IMR-90 (cell line): ENCODE measurements at regions not wholly inside any gene's neighbourhood (a gene's known extent, or its start where the extent isn't known, plus 50 kb on each side); places are given as distances from the start of the nearest gene placed in this dataset.

ENCODE experiments used
- ATAC-seq: fragments of 200-7000 bp; cut with Tn5 transposase; 2 replicates; pipeline ENCODE4 v1.9.1; 2020; ENCODE audit warnings: low read depth, mild to moderate bottlenecking, moderate library complexity
- BruUV-seq: library from RNA; stranded (reverse); fragments of 400-500 nt; replicated peaks from 2 replicates; lab custom pipeline; 2021; lab: Mats Ljungman, UMichigan
- CTCF ChIA-PET: fragments of 300-600 bp; formaldehyde crosslinking; extraction: SDS; loops from one replicate; lab custom pipeline; 2021; ENCODE audit warnings: antibody characterized with exemption; lab: Yijun Ruan, JAX
- POLR2A ChIA-PET: fragments of 300-600 bp; sonication (Branson Sonifier 250); formaldehyde crosslinking; loops from one replicate; lab custom pipeline; 2022; ENCODE audit warnings: antibody characterized with exemption; ENCODE audit not compliant: unreplicated experiment; lab: Charles Lee
- DNase-seq: peaks from one replicate; pipeline ENCODE4 v3.0.0; 2013
- H2AFZ ChIP-seq: replicated peaks from 2 replicates; pipeline ENCODE3; 2013; ENCODE audit warnings: low read length, mild to moderate bottlenecking; ENCODE audit not compliant: poor library complexity
- H2AK5ac ChIP-seq: 2 replicates; pipeline ENCODE4 v1.6.1; 2013; ENCODE audit warnings: low read depth, low read length, inconsistent platforms
- H2AK9ac ChIP-seq: replicated peaks from 2 replicates; pipeline ENCODE3; 2013; ENCODE audit warnings: mild to moderate bottlenecking, low read depth, low read length, moderate library complexity; ENCODE audit not compliant: poor library complexity
- H2BK120ac ChIP-seq: 2 replicates; pipeline ENCODE4 v1.6.1; 2013; ENCODE audit warnings: low read depth, low read length, inconsistent platforms
- H2BK15ac ChIP-seq: 3 replicates; pipeline ENCODE4 v1.6.1; 2013; ENCODE audit warnings: low read depth, low read length, inconsistent platforms
- H2BK20ac ChIP-seq: 2 replicates; pipeline ENCODE4 v1.6.1; 2013; ENCODE audit warnings: low read depth, mild to moderate bottlenecking, inconsistent platforms, low read length, moderate library complexity
- H2BK5ac ChIP-seq: 2 replicates; pipeline ENCODE4 v1.6.1; 2013; ENCODE audit warnings: mild to moderate bottlenecking, low read depth, low read length, inconsistent platforms; ENCODE audit not compliant: poor library complexity, severe bottlenecking
- H3K14ac ChIP-seq: replicated peaks from 2 replicates; pipeline ENCODE4 v1.6.1; 2013; ENCODE audit warnings: low read depth, low read length, inconsistent platforms
- H3K18ac ChIP-seq: 2 replicates; pipeline ENCODE4 v1.6.1; 2013; ENCODE audit warnings: low read depth, low read length, control low read depth
- H3K23ac ChIP-seq: 2 replicates; pipeline ENCODE4 v1.6.1; 2013; ENCODE audit warnings: low read depth, low read length, inconsistent platforms
- H3K27ac ChIP-seq: 2 replicates; pipeline ENCODE4 v1.5.1; 2013; ENCODE audit warnings: mild to moderate bottlenecking, control low read depth, low read length; ENCODE audit not compliant: insufficient read depth
- H3K27me3 ChIP-seq: 2 replicates; pipeline ENCODE4 v1.6.1; 2013; ENCODE audit warnings: low read length; ENCODE audit not compliant: control insufficient read depth, insufficient read depth
- H3K36me3 ChIP-seq: 2 replicates; pipeline ENCODE4 v1.6.1; 2013; ENCODE audit warnings: low read length, mixed read lengths; ENCODE audit not compliant: control insufficient read depth, insufficient read depth
- H3K4ac ChIP-seq: 2 replicates; pipeline ENCODE4 v1.6.1; 2013; ENCODE audit warnings: low read depth, low read length, inconsistent platforms
- H3K4me1 ChIP-seq: 2 replicates; pipeline ENCODE4 v1.6.1; 2013; ENCODE audit warnings: low read length, mixed read lengths; ENCODE audit not compliant: control insufficient read depth, insufficient read depth
- H3K4me2 ChIP-seq: 2 replicates; pipeline ENCODE4 v1.6.1; 2013; ENCODE audit warnings: low read depth, mild to moderate bottlenecking, control low read depth, low read length, moderate library complexity
- H3K4me3 ChIP-seq: 2 replicates; pipeline ENCODE4 v1.5.1; 2013; ENCODE audit warnings: low read depth, mild to moderate bottlenecking, control low read depth, low read length, moderate library complexity; ENCODE audit not compliant: insufficient read depth
- H3K56ac ChIP-seq: 2 replicates; pipeline ENCODE4 v1.6.1; 2013; ENCODE audit warnings: low read length, inconsistent platforms; ENCODE audit not compliant: insufficient read depth; ENCODE audit errors: extremely low read depth
- H3K79me1 ChIP-seq, 2 experiments: 2 replicates each; pipeline ENCODE4 v1.6.1; 2013; ENCODE audit warnings: low read length in 2 of 2, inconsistent platforms in 1 of 2, low read depth in 1 of 2
- H3K9ac ChIP-seq: 2 replicates; pipeline ENCODE4 v1.6.1; 2013; ENCODE audit warnings: low read depth, low read length, control low read depth
- H3K9me1 ChIP-seq: 2 replicates; pipeline ENCODE4 v1.6.1; 2013; ENCODE audit warnings: low read length, inconsistent platforms; ENCODE audit not compliant: insufficient read depth
- H3K9me3 ChIP-seq: 2 replicates; pipeline ENCODE4 v1.6.1; 2013; ENCODE audit warnings: low read length; ENCODE audit not compliant: control insufficient read depth, insufficient read depth
- H4K20me1 ChIP-seq: 2 replicates; pipeline ENCODE4 v1.6.1; 2013; ENCODE audit warnings: low read length, inconsistent platforms; ENCODE audit not compliant: insufficient read depth
- H4K5ac ChIP-seq: 2 replicates; pipeline ENCODE4 v1.6.1; 2013; ENCODE audit warnings: mild to moderate bottlenecking, low read depth, low read length, control low read depth
- H4K8ac ChIP-seq, 2 experiments: 2 replicates each; pipeline ENCODE4 v1.6.1; 2013; ENCODE audit warnings: low read depth in 2 of 2, low read length in 2 of 2, control low read depth in 1 of 2, inconsistent platforms in 1 of 2
- H4K91ac ChIP-seq: 2 replicates; pipeline ENCODE4 v1.6.1; 2013; ENCODE audit warnings: low read depth, low read length, inconsistent platforms; ENCODE audit not compliant: insufficient read depth
- BHLHE40 ChIP-seq: fragments of 150-350 bp; IDR thresholded peaks from 2 replicates; pipeline ENCODE4 v1.6.1; 2016; ENCODE audit warnings: mild to moderate bottlenecking, low read depth, low read length
- CEBPB ChIP-seq: IDR thresholded peaks from 2 replicates; pipeline ENCODE4 v1.6.1; 2012; ENCODE audit warnings: low read depth, low read length, improper control_type of control experiment
- CHD1 ChIP-seq: IDR thresholded peaks from 2 replicates; pipeline ENCODE4 v1.6.1; 2012; ENCODE audit warnings: low read depth, low read length, improper control_type of control experiment
- FOS ChIP-seq: fragments of 150-350 bp; IDR thresholded peaks from 2 replicates; pipeline ENCODE4 v1.6.1; 2016; ENCODE audit warnings: low read depth, low read length
- MAFK ChIP-seq: IDR thresholded peaks from 2 replicates; pipeline ENCODE4 v1.6.1; 2012; ENCODE audit warnings: low read depth, low read length, improper control_type of control experiment
- MAZ ChIP-seq: IDR thresholded peaks from 2 replicates; pipeline ENCODE4 v1.6.1; 2012; ENCODE audit warnings: low read depth, mild to moderate bottlenecking, low read length, improper control_type of control experiment, moderate library complexity, borderline replicate concordance
- MXI1 ChIP-seq: IDR thresholded peaks from 2 replicates; pipeline ENCODE4 v1.6.1; 2012; ENCODE audit warnings: low read depth, mild to moderate bottlenecking, low read length, moderate library complexity, borderline replicate concordance
- NFE2L2 ChIP-seq: fragments of 150-350 bp; IDR thresholded peaks from 2 replicates; pipeline ENCODE4 v1.6.1; 2016; ENCODE audit warnings: low read depth, mild to moderate bottlenecking, low read length
- POLR2A ChIP-seq: IDR thresholded peaks from 2 replicates; pipeline ENCODE4 v1.6.1; 2012; ENCODE audit warnings: mild to moderate bottlenecking, low read depth, low read length
- RAD21 ChIP-seq: IDR thresholded peaks from 2 replicates; pipeline ENCODE4 v1.6.1; 2012; ENCODE audit warnings: low read length, improper control_type of control experiment
- RCOR1 ChIP-seq: IDR thresholded peaks from 2 replicates; pipeline ENCODE4 v1.6.1; 2012; ENCODE audit warnings: mild to moderate bottlenecking, low read length, improper control_type of control experiment; ENCODE audit not compliant: insufficient replicate concordance
- RFX5 ChIP-seq: IDR thresholded peaks from 2 replicates; pipeline ENCODE4 v1.8.0; 2012; ENCODE audit warnings: low read depth, mild to moderate bottlenecking, low read length, moderate library complexity
- SMC3 ChIP-seq: fragments of 150-350 bp; IDR thresholded peaks from 2 replicates; pipeline ENCODE4 v1.6.1; 2016; ENCODE audit warnings: low read depth, mild to moderate bottlenecking, antibody characterized with exemption, low read length, moderate library complexity
- WGBS, 2 experiments: methylation state at CpG; one replicate each; pipeline versions ENCODE4 v1.1.5 to v1.1.7; 2013; ENCODE audit warnings: missing lambda C conversion rate in 2 of 2; ENCODE audit not compliant: insufficient read length in 1 of 2; ENCODE audit errors: extremely low coverage in 2 of 2; 5-methylcytosine and 5-hydroxymethylcytosine counted together
- dilution Hi-C: fragments of 300-500 bp; cut with HindIII; formaldehyde crosslinking; loops from one replicate; pipeline ENCODE4 v1.14.3; 2018; ENCODE audit warnings: low sequenced_read_pairs; ENCODE audit not compliant: unreplicated experiment
- in situ Hi-C: fragments of 300-500 bp; cut with MboI; formaldehyde crosslinking; loops from 3 replicates; pipeline ENCODE4 v1.14.3; 2019; ENCODE audit warnings: low sequenced_read_pairs, inconsistent platforms, mixed read lengths
- intact Hi-C: fragments of 100-400 bp; cut with micrococcal nuclease; formaldehyde crosslinking; loops from 2 replicates; pipeline ENCODE4 v1.10.0; 2022
- TF ChIP-seq, protein P1 (sequence below): conservative IDR thresholded peaks from 2 replicates; pipeline ENCODE4 v1.5.1; 2012; ENCODE audit warnings: mild to moderate bottlenecking, low read depth, low read length, improper control_type of control experiment
- TF ChIP-seq, protein P2 (sequence below): fragments of 150-350 bp; IDR thresholded peaks from 2 replicates; pipeline ENCODE4 v1.6.1; 2017; ENCODE audit warnings: mild to moderate bottlenecking, antibody characterized with exemption, low read length, low read depth
- TF ChIP-seq, protein P3 (sequence below): fragments of 150-350 bp; IDR thresholded peaks from 2 replicates; pipeline ENCODE4 v1.6.1; 2016; ENCODE audit warnings: low read depth, mild to moderate bottlenecking, low read length, moderate library complexity, borderline replicate concordance

DNA sequence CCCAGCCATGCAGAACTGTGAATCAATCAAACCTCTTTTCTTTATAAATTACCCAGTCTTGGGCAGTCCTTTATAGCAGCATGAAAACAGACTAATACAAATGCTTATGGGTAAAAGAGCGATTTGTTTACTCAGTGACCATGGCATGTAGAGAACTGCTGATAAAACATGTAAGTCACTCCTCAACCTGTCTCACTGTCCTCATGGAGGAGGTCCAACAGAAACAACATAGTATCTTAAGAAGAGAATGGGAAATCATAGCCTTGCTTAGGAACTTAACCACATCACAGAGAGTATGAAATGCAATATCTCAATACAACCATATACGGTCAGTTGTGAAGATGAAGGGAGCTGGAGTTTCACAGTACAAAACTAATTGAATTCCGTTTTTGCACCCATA is 1734.0 kb upstream of the RAG2 start:
- H2BK5ac ChIP-seq: no peak overlapping the region
- in situ Hi-C loops: no loop called here
- ATAC-seq (no peak), DNase-seq (no peak)
- H2AFZ ChIP-seq: no peak overlapping the region
- no peak overlapping the region for H2BK20ac ChIP-seq
- H3K36me3 ChIP-seq: no peaks in the 10 kb centered on the region
- H3K23ac ChIP-seq: no peak overlapping the region
- TF ChIP-seq, protein P1, sequence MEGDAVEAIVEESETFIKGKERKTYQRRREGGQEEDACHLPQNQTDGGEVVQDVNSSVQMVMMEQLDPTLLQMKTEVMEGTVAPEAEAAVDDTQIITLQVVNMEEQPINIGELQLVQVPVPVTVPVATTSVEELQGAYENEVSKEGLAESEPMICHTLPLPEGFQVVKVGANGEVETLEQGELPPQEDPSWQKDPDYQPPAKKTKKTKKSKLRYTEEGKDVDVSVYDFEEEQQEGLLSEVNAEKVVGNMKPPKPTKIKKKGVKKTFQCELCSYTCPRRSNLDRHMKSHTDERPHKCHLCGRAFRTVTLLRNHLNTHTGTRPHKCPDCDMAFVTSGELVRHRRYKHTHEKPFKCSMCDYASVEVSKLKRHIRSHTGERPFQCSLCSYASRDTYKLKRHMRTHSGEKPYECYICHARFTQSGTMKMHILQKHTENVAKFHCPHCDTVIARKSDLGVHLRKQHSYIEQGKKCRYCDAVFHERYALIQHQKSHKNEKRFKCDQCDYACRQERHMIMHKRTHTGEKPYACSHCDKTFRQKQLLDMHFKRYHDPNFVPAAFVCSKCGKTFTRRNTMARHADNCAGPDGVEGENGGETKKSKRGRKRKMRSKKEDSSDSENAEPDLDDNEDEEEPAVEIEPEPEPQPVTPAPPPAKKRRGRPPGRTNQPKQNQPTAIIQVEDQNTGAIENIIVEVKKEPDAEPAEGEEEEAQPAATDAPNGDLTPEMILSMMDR: no peak
- no peak for TF ChIP-seq CEBPB
- TF ChIP-seq MAZ: no peak
- TF ChIP-seq POLR2A: no peak
- TF ChIP-seq NFE2L2: no peak
- no peak for TF ChIP-seq RCOR1
- no peak for TF ChIP-seq RAD21
- TF ChIP-seq, protein P2, sequence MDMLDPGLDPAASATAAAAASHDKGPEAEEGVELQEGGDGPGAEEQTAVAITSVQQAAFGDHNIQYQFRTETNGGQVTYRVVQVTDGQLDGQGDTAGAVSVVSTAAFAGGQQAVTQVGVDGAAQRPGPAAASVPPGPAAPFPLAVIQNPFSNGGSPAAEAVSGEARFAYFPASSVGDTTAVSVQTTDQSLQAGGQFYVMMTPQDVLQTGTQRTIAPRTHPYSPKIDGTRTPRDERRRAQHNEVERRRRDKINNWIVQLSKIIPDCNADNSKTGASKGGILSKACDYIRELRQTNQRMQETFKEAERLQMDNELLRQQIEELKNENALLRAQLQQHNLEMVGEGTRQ: no peak
- TF ChIP-seq CHD1: no peak
- no peak for TF ChIP-seq MAFK
- no peak for TF ChIP-seq FOS
- no peak for TF ChIP-seq BHLHE40
- no peak for TF ChIP-seq RFX5
- TF ChIP-seq SMC3: no peak
- TF ChIP-seq, protein P3, sequence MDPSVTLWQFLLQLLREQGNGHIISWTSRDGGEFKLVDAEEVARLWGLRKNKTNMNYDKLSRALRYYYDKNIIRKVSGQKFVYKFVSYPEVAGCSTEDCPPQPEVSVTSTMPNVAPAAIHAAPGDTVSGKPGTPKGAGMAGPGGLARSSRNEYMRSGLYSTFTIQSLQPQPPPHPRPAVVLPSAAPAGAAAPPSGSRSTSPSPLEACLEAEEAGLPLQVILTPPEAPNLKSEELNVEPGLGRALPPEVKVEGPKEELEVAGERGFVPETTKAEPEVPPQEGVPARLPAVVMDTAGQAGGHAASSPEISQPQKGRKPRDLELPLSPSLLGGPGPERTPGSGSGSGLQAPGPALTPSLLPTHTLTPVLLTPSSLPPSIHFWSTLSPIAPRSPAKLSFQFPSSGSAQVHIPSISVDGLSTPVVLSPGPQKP: no peak
- no peak for TF ChIP-seq MXI1
- no peak overlapping the region for H3K56ac ChIP-seq
- H3K27me3 ChIP-seq: no peaks in the 10 kb centered on the region
- H3K9me3 ChIP-seq: no peaks in the 10 kb centered on the region; the same call in 1 of the 2 replicates
- H3K14ac ChIP-seq: no peak overlapping the region
- H4K91ac ChIP-seq: no peak overlapping the region
- no peak overlapping the region for H4K8ac ChIP-seq
- no peaks in the 10 kb centered on the region for H3K4me1 ChIP-seq
- H3K27ac ChIP-seq: no peak overlapping the region
- H3K4ac ChIP-seq: no peak overlapping the region
- H2BK15ac ChIP-seq: no peak overlapping the region
- H4K20me1 ChIP-seq: no peaks in the 10 kb centered on the region
- POLR2A ChIA-PET: no interaction called here
- no peak overlapping the region for H4K5ac ChIP-seq
- no TSS peak for BruUV-seq
- dilution Hi-C loops: no loop called here
- no peak overlapping the region for H3K4me2 ChIP-seq
- WGBS, 2 experiments: no CpG with 5 or more reads among the region's 3 CpGs
- CTCF ChIA-PET: no interaction called here
- H2BK120ac ChIP-seq: no peak overlapping the region
- H3K9ac ChIP-seq: no peak overlapping the region
- H3K9me1 ChIP-seq: no peaks in the 10 kb centered on the region
- no peaks in the 10 kb centered on the region for H3K79me1 ChIP-seq
- H2AK5ac ChIP-seq: no peak overlapping the region
- H2AK9ac ChIP-seq: no peak overlapping the region
- no peak overlapping the region for H3K18ac ChIP-seq
- H3K4me3 ChIP-seq: no peak overlapping the region
- intact Hi-C loops: no loop called here
